IPS-15b (cell line): ENCODE measurements at regions not wholly inside any gene's neighbourhood (a gene's known extent, or its start where the extent isn't known, plus 50 kb on each side); places are given as distances from the start of the nearest gene placed in this dataset.
"Not testable (repeated sequence)": the region's sequence is repeated elsewhere in the genome, so short reads cannot be mapped to it uniquely, and the experiment has no call there.

ENCODE experiments used
- H3K27me3 ChIP-seq: one replicate; pipeline ENCODE4 v1.6.1; 2013; ENCODE audit warnings: low read length; ENCODE audit not compliant: control insufficient read depth, insufficient read depth
- H3K36me3 ChIP-seq: one replicate; pipeline ENCODE4 v1.6.1; 2013; ENCODE audit warnings: low read length; ENCODE audit not compliant: control insufficient read depth, insufficient read depth
- H3K4me1 ChIP-seq: one replicate; pipeline ENCODE4 v1.6.1; 2013; ENCODE audit warnings: mild to moderate bottlenecking, low read length; ENCODE audit not compliant: control insufficient read depth, insufficient read depth
- H3K4me3 ChIP-seq: one replicate; pipeline ENCODE4 v1.5.1; 2013; ENCODE audit warnings: low read depth, low read length
- H3K9ac ChIP-seq: one replicate; pipeline ENCODE4 v1.6.1; 2013; ENCODE audit warnings: low read depth, mild to moderate bottlenecking, low read length
- H3K9me3 ChIP-seq: one replicate; pipeline ENCODE4 v1.6.1; 2013; ENCODE audit warnings: mild to moderate bottlenecking, low read length; ENCODE audit not compliant: control insufficient read depth, insufficient read depth

- Histone ChIP-seq H3K4me1 (peaks cover 2% of the 10 kb centered on the region), H3K27me3 (no peaks in the 10 kb centered on the region), H3K9ac (no peak overlapping the region), H3K36me3 (no peaks in the 10 kb centered on the region), H3K4me3 (no peak overlapping the region), H3K9me3 (no peaks in the 10 kb centered on the region)
Measured at GRCh38 chr5:117568126-117568525, 993.5 kb upstream of the SEMA6A start.

DNA sequence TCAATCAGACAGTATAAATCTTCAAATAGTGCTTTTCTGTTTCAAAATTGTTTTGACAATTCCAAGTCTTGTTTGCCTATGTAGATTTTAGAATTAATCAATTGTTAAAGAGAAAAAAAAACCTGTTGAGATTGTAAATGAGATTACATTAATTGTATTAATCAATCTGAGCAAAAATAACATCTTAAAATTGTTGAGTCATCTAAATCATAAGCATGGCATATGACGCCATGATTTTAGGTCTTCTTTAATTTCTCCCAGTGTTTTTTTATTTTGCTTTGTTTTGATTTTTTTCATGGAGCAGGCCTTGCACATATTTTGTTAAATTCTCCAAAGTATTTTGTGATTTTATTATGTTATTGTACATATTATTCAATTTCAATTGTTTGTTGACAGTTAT is 988.0 kb upstream of the SEMA6A start:
- Histone ChIP-seq H3K4me3 (no peak overlapping the region), H3K9me3 (no peaks in the 10 kb centered on the region), H3K36me3 (no peaks in the 10 kb centered on the region), H3K4me1 (no peaks in the 10 kb centered on the region), H3K9ac (no peak overlapping the region), H3K27me3 (no peaks in the 10 kb centered on the region)

- H3K27me3 ChIP-seq, result no peaks in the 10 kb centered on the region
- H3K9me3 ChIP-seq, result no peaks in the 10 kb centered on the region
- no peak overlapping the region for H3K4me3 ChIP-seq
- H3K9ac ChIP-seq, result no peak overlapping the region
- H3K4me1 ChIP-seq, result no peaks in the 10 kb centered on the region
- H3K36me3 ChIP-seq, result no peaks in the 10 kb centered on the region
Measured at GRCh38 chr5:117561531-117561930, 986.9 kb upstream of the SEMA6A start.

- Histone ChIP-seq H3K4me3 (no peak overlapping the region), H3K9me3 (no peaks in the 10 kb centered on the region), H3K4me1 (no peaks in the 10 kb centered on the region), H3K36me3 (no peaks in the 10 kb centered on the region), H3K9ac (no peak overlapping the region), H3K27me3 (no peaks in the 10 kb centered on the region)
Measured at GRCh38 chr5:117559005-117559844, 984.6 kb upstream of the SEMA6A start.

GRCh38 chr5:117551236-117551635 is 976.6 kb upstream of the SEMA6A start:
- Histone ChIP-seq H3K4me1 (no peaks in the 10 kb centered on the region), H3K9ac (no peak overlapping the region), H3K27me3 (no peaks in the 10 kb centered on the region), H3K36me3 (no peaks in the 10 kb centered on the region), H3K9me3 (no peaks in the 10 kb centered on the region), H3K4me3 (no peak overlapping the region)

- Histone ChIP-seq H3K9ac (no peak overlapping the region), H3K36me3 (no peaks in the 10 kb centered on the region), H3K9me3 (no peaks in the 10 kb centered on the region), H3K4me1 (no peaks in the 10 kb centered on the region), H3K27me3 (no peaks in the 10 kb centered on the region), H3K4me3 (no peak overlapping the region)
Measured at GRCh38 chr5:117547192-117547591, 972.6 kb upstream of the SEMA6A start.

GRCh38 chr5:117539692-117540091 is 965.1 kb upstream of the SEMA6A start:
- Histone ChIP-seq H3K9me3 (no peaks in the 10 kb centered on the region), H3K4me3 (no peak overlapping the region), H3K9ac (no peak overlapping the region), H3K4me1 (no peaks in the 10 kb centered on the region), H3K27me3 (no peaks in the 10 kb centered on the region), H3K36me3 (no peaks in the 10 kb centered on the region)

- Histone ChIP-seq H3K9me3 (no peaks in the 10 kb centered on the region), H3K4me1 (no peaks in the 10 kb centered on the region), H3K9ac (no peak overlapping the region), H3K27me3 (no peaks in the 10 kb centered on the region), H3K4me3 (no peak overlapping the region), H3K36me3 (no peaks in the 10 kb centered on the region)
Measured at GRCh38 chr5:117533792-117534191, 959.2 kb upstream of the SEMA6A start.

DNA sequence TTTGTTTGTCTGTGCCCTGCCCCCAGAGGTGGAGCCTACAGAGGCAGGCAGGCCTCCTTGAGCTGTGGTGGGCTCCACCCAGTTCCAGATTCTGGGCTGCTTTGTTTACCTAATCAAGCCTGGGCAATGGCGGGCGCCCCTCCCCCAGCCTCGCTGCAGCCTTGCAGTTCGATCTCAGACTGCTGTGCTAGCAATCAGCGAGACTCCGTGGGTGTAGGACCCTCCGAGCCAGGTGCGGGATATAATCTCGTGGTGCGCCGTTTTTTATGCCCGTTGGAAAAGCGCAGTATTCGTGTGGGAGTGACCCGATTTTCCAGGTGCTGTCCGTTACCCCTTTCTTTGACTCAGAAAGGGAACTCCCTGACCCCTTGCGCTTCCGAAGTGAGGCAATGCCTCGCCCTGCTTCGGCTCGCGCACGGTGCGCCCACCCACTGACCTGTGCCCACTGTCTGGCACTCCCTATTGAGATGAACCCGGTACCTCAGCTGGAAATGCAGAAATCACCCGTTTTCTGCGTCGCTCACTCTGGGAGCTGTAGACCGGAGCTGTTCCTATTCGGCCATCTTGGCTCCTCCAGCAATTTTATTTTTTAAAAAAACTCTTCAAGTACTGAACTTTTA is 958.5 kb upstream of the SEMA6A start:
- not testable (repeated sequence) for H3K4me1 ChIP-seq, H3K27me3 ChIP-seq, H3K36me3 ChIP-seq, H3K9me3 ChIP-seq, H3K9ac ChIP-seq, H3K4me3 ChIP-seq

- H3K4me3 ChIP-seq, result no peak overlapping the region
Measured at GRCh38 chr5:117519957-117520500, 945.4 kb upstream of the SEMA6A start.

GRCh38 chr5:117504305-117504704 is 929.7 kb upstream of the SEMA6A start:
- no peaks in the 10 kb centered on the region for H3K4me1 ChIP-seq
- no peaks in the 10 kb centered on the region for H3K36me3 ChIP-seq
- no peaks in the 10 kb centered on the region for H3K27me3 ChIP-seq
- no peaks in the 10 kb centered on the region for H3K9me3 ChIP-seq
- no peak overlapping the region for H3K4me3 ChIP-seq
- H3K9ac ChIP-seq, result no peak overlapping the region

More at GRCh38 chr5:117519957-117520500, 945.4 kb upstream of the SEMA6A start:
- Histone ChIP-seq H3K9ac (no peak overlapping the region), H3K36me3 (no peaks in the 10 kb centered on the region), H3K9me3 (no peaks in the 10 kb centered on the region), H3K4me1 (no peaks in the 10 kb centered on the region), H3K27me3 (no peaks in the 10 kb centered on the region)

- Histone ChIP-seq H3K36me3 (no peaks in the 10 kb centered on the region), H3K9me3 (no peaks in the 10 kb centered on the region), H3K9ac (no peak overlapping the region), H3K4me3 (no peak overlapping the region), H3K27me3 (no peaks in the 10 kb centered on the region), H3K4me1 (no peaks in the 10 kb centered on the region)
Measured at GRCh38 chr5:117497601-117498000, 923.0 kb upstream of the SEMA6A start.
